Kasumi-1 (cell line): ENCODE measurements at regions not wholly inside any gene's neighbourhood (a gene's known extent, or its start where the extent isn't known, plus 50 kb on each side); places are given as distances from the start of the nearest gene placed in this dataset.
A peak's percentile ranks its signal among the peaks of the same experiment; 100 is the strongest.

ENCODE experiments used
- DNase-seq, 2 experiments: peaks; one replicate each; lab custom pipeline; 2025; lab: John Stamatoyannopoulos, UW

- peak; percentile 15 to 17 for DNase-seq
Observed at GRCh38 chr3:157581956-157582636, 78.9 kb upstream of the VEPH1 start.

- no peak for DNase-seq
Observed at GRCh38 chr3:157581371-157581770, 78.2 kb upstream of the VEPH1 start.

GRCh38 chr3:157578181-157578580 is 75.0 kb upstream of the VEPH1 start:
- no peak for DNase-seq

- DNase-seq, result no peak
Observed at GRCh38 chr3:157574531-157574930, 71.3 kb upstream of the VEPH1 start.

GRCh38 chr3:157573780-157574378 is 70.7 kb upstream of the VEPH1 start:
- no peak for DNase-seq

- no peak for DNase-seq
Observed at GRCh38 chr3:157573281-157573680, 70.1 kb upstream of the VEPH1 start.

- peak; percentile 41 to 71 for DNase-seq
Observed at GRCh38 chr3:157572559-157573270, 69.5 kb upstream of the VEPH1 start.

GRCh38 chr3:157566596-157566995 is 63.4 kb upstream of the VEPH1 start:
- no peak for DNase-seq

- no peak for DNase-seq
Observed at GRCh38 chr3:157559401-157559800, 56.2 kb upstream of the VEPH1 start.
